UCSD-AML1 (cell line): ENCODE measurements at regions not wholly inside any gene's neighbourhood (a gene's known extent, or its start where the extent isn't known, plus 50 kb on each side); places are given as distances from the start of the nearest gene placed in this dataset.
A peak's percentile ranks its signal among the peaks of the same experiment; 100 is the strongest.

Experiments used
- DNase-seq: peaks from one replicate; lab custom pipeline; 2025; ENCODE audit not compliant: unreplicated experiment; lab: John Stamatoyannopoulos, UW

GRCh38 chr10:113320211-113320610, 232.6 kb upstream of the HABP2 start:
- DNase-seq: no peak

- no peak for DNase-seq
Observed at GRCh38 chr10:113320987-113321386, 231.9 kb upstream of the HABP2 start.

- DNase-seq: peak; percentile 58
Observed at GRCh38 chr10:113322843-113323242, 230.0 kb upstream of the HABP2 start.

GRCh38 chr10:113323985-113324384, 228.9 kb upstream of the HABP2 start:
- DNase-seq: no peak

GRCh38 chr10:113326160-113327111, 226.4 kb upstream of the HABP2 start:
- no peak for DNase-seq

GRCh38 chr10:113329121-113329596, 223.7 kb upstream of the HABP2 start:
- no peak for DNase-seq

GRCh38 chr10:113331961-113332360, 220.9 kb upstream of the HABP2 start:
- DNase-seq: no peak

GRCh38 chr10:113333313-113333712, 219.5 kb upstream of the HABP2 start:
- no peak for DNase-seq

GRCh38 chr10:113335592-113335991, 217.3 kb upstream of the HABP2 start:
- no peak for DNase-seq

- DNase-seq: no peak
Observed at GRCh38 chr10:113336549-113337130, 216.2 kb upstream of the HABP2 start.

GRCh38 chr10:113337142-113337541, 215.7 kb upstream of the HABP2 start:
- no peak for DNase-seq

GRCh38 chr10:113339121-113339520, 213.7 kb upstream of the HABP2 start:
- no peak for DNase-seq

GRCh38 chr10:113340282-113340681, 212.6 kb upstream of the HABP2 start:
- DNase-seq: no peak

- no peak for DNase-seq
Observed at GRCh38 chr10:113341138-113341537, 211.7 kb upstream of the HABP2 start.

- no peak for DNase-seq
Observed at GRCh38 chr10:113345826-113346624, 206.8 kb upstream of the HABP2 start.

- DNase-seq: no peak
Observed at GRCh38 chr10:113347508-113347907, 205.3 kb upstream of the HABP2 start.

- DNase-seq: no peak
Observed at GRCh38 chr10:113348694-113349093, 204.2 kb upstream of the HABP2 start.

- no peak for DNase-seq
Observed at GRCh38 chr10:113350311-113351040, 202.4 kb upstream of the HABP2 start.

GRCh38 chr10:113354711-113355110, 198.1 kb upstream of the HABP2 start:
- no peak for DNase-seq

- DNase-seq: no peak
Observed at GRCh38 chr10:113356794-113357680, 195.8 kb upstream of the HABP2 start.
